ENCODE measurements at regions not wholly inside any gene's neighbourhood (a gene's known extent, or its start where the extent isn't known, plus 50 kb on each side); places are given as distances from the start of the nearest gene placed in this dataset.

DNA sequence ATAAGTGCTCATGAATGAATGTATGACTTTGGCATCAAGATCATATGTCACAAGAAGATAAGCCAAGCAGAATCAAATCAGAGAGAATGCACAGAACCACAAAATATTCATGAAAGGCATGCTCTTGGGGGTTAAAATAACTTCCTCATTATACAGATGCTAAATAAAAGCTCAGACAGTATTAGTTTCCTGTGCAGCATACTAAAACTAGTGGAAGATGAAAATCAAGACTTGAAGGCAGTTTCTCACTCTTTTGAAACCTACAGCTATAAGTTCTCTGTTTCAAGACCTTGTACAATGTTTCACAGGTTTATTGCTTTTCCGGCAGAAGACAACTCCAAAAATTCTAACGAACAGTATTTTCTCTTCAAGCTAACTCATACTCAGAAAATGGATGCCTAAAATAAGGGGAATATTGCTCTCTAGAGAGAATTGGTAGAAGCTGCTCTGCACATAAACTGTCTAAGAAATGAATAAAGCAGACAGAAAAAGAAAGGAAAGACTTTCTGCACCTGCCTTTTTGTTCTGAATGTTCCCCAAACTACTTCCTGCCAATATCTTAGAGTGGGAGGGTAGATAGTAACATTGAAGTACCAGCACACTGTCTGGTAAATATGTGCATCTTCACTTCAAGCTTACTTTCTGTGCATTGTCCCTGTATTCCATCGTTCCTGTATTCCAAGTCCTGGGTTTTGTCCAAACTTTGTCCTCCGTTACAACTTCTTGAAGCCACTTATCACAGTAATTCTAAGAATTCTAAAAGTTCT, 639.4 kb upstream of the FAT3 start:
- TF ChIP-seq ZNF121 (CRISPR knock-in tag; IDR thresholded peaks at IDR 0.05) (no peak), ELF4 (CRISPR knock-in tag; IDR thresholded peaks at IDR 0.05; ENCODE audit: low read depth) (no peak), CREM (CRISPR knock-in tag; IDR thresholded peaks at IDR 0.05) (no peak), ZNF232 (CRISPR knock-in tag; IDR thresholded peaks at IDR 0.05) (no peak), SP1 (CRISPR knock-in tag; conservative IDR thresholded peaks at IDR 0.05) (no peak)
- TF ChIP-seq, protein P1, sequence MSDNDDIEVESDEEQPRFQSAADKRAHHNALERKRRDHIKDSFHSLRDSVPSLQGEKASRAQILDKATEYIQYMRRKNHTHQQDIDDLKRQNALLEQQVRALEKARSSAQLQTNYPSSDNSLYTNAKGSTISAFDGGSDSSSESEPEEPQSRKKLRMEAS (CRISPR knock-in tag; IDR thresholded peaks at IDR 0.05), result no peak
- TF ChIP-seq, protein P2, sequence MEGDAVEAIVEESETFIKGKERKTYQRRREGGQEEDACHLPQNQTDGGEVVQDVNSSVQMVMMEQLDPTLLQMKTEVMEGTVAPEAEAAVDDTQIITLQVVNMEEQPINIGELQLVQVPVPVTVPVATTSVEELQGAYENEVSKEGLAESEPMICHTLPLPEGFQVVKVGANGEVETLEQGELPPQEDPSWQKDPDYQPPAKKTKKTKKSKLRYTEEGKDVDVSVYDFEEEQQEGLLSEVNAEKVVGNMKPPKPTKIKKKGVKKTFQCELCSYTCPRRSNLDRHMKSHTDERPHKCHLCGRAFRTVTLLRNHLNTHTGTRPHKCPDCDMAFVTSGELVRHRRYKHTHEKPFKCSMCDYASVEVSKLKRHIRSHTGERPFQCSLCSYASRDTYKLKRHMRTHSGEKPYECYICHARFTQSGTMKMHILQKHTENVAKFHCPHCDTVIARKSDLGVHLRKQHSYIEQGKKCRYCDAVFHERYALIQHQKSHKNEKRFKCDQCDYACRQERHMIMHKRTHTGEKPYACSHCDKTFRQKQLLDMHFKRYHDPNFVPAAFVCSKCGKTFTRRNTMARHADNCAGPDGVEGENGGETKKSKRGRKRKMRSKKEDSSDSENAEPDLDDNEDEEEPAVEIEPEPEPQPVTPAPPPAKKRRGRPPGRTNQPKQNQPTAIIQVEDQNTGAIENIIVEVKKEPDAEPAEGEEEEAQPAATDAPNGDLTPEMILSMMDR (IDR thresholded peaks at IDR 0.05), result no peak
- TF ChIP-seq, protein P3, sequence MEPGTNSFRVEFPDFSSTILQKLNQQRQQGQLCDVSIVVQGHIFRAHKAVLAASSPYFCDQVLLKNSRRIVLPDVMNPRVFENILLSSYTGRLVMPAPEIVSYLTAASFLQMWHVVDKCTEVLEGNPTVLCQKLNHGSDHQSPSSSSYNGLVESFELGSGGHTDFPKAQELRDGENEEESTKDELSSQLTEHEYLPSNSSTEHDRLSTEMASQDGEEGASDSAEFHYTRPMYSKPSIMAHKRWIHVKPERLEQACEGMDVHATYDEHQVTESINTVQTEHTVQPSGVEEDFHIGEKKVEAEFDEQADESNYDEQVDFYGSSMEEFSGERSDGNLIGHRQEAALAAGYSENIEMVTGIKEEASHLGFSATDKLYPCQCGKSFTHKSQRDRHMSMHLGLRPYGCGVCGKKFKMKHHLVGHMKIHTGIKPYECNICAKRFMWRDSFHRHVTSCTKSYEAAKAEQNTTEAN (CRISPR knock-in tag; IDR thresholded peaks at IDR 0.05), result no peak
- TF ChIP-seq, protein P4, sequence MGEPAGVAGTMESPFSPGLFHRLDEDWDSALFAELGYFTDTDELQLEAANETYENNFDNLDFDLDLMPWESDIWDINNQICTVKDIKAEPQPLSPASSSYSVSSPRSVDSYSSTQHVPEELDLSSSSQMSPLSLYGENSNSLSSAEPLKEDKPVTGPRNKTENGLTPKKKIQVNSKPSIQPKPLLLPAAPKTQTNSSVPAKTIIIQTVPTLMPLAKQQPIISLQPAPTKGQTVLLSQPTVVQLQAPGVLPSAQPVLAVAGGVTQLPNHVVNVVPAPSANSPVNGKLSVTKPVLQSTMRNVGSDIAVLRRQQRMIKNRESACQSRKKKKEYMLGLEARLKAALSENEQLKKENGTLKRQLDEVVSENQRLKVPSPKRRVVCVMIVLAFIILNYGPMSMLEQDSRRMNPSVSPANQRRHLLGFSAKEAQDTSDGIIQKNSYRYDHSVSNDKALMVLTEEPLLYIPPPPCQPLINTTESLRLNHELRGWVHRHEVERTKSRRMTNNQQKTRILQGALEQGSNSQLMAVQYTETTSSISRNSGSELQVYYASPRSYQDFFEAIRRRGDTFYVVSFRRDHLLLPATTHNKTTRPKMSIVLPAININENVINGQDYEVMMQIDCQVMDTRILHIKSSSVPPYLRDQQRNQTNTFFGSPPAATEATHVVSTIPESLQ (CRISPR knock-in tag; IDR thresholded peaks at IDR 0.05), result no peak
- TF ChIP-seq, protein P5, sequence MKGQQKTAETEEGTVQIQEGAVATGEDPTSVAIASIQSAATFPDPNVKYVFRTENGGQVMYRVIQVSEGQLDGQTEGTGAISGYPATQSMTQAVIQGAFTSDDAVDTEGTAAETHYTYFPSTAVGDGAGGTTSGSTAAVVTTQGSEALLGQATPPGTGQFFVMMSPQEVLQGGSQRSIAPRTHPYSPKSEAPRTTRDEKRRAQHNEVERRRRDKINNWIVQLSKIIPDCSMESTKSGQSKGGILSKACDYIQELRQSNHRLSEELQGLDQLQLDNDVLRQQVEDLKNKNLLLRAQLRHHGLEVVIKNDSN (CRISPR knock-in tag; IDR thresholded peaks at IDR 0.05), result no peak
- TF ChIP-seq, protein P6, sequence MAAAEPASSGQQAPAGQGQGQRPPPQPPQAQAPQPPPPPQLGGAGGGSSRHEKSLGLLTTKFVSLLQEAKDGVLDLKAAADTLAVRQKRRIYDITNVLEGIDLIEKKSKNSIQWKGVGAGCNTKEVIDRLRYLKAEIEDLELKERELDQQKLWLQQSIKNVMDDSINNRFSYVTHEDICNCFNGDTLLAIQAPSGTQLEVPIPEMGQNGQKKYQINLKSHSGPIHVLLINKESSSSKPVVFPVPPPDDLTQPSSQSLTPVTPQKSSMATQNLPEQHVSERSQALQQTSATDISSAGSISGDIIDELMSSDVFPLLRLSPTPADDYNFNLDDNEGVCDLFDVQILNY (CRISPR knock-in tag; IDR thresholded peaks at IDR 0.05), result no peak
- TF ChIP-seq, protein P7, sequence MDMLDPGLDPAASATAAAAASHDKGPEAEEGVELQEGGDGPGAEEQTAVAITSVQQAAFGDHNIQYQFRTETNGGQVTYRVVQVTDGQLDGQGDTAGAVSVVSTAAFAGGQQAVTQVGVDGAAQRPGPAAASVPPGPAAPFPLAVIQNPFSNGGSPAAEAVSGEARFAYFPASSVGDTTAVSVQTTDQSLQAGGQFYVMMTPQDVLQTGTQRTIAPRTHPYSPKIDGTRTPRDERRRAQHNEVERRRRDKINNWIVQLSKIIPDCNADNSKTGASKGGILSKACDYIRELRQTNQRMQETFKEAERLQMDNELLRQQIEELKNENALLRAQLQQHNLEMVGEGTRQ (CRISPR knock-in tag; IDR thresholded peaks at IDR 0.05), result no peak
